ENCODE measurements at regions not wholly inside any gene's neighbourhood (a gene's known extent, or its start where the extent isn't known, plus 50 kb on each side); places are given as distances from the start of the nearest gene placed in this dataset.

DNA sequence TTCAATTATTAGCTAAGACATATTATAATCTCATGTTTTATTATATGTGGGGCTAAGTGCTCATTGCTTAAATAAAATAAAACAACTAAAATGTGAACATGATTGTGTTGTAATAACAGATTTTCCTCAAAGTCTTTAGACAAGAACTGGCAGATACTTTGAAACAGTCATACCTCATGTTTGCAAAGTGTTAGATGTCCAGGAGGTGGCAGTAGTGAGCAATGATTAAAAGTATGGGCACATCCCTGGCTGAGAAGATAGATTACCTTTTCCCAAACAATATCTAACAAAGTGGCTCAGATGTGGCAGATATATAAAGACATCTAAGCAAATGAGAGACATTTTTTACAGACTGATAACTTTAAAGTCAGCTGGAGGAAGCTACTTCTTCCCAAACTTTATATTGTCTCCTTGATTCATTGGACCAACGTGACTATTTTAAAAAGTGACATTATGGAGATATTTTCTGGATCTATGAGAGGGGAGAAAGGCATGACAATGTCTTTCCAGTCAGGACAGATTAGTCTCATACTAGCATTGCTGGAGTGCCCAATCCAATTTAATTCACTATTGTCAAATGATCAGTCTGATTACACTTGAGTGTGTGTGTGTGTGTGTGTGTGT is 269.8 kb downstream of the S1PR1 start:
- Histone ChIP-seq H3K27ac (no peak overlapping the region), H3K9ac (ENCODE audit: insufficient read length) (no peak overlapping the region), H3K4me3 (no peak overlapping the region), H3K9me3 (ENCODE audit: low read depth, low read length) (no peaks in the 10 kb centered on the region), H3K36me3 (ENCODE audit: insufficient read depth, low read length) (no peaks in the 10 kb centered on the region)
- TF ChIP-seq POLR2AphosphoS5 (IDR thresholded peaks at IDR 0.05; ENCODE audit: borderline replicate concordance, low read depth, low read length) (no peak), FOXP2 (optimal IDR thresholded peaks at IDR 0.05; ENCODE audit: control extremely low read depth, extremely low read length, insufficient read depth) (no peak), EZH2 (IDR thresholded peaks at IDR 0.05) (no peak)
- no peak for DNase-seq (ENCODE audit: low read depth, low spot score)

DNA sequence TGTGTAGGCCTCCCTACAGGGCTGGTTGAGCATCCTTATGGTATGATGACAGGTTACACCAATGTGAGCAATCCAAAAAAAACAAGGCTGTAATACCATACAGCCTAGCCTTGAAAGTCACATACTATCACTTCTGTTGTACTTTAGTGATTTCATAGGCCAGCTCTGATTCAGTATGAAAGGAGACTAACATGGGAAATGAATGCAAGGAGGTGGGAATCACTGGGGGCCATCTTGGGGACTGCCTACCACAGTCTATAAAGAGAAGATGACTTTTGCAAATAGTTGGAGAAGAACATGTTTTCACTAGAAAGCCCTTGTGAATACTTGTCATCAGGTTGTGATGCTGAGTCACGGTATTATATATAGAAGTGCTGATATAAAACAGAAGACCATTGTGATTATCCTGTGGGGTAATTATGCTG is 270.7 kb downstream of the S1PR1 start:
- TF ChIP-seq POLR2AphosphoS5 (IDR thresholded peaks at IDR 0.05; ENCODE audit: borderline replicate concordance, low read depth, low read length), result no peak
- TF ChIP-seq EZH2 (IDR thresholded peaks at IDR 0.05), result no peak
- no peak for TF ChIP-seq FOXP2 (optimal IDR thresholded peaks at IDR 0.05; ENCODE audit: control extremely low read depth, extremely low read length, insufficient read depth)
- no peak for DNase-seq (ENCODE audit: low read depth, low spot score)
- H3K9ac ChIP-seq (ENCODE audit: insufficient read length), result no peak overlapping the region
- H3K27ac ChIP-seq, result no peak overlapping the region
- no peaks in the 10 kb centered on the region for H3K36me3 ChIP-seq (ENCODE audit: insufficient read depth, low read length)
- no peak overlapping the region for H3K4me3 ChIP-seq
- no peaks in the 10 kb centered on the region for H3K9me3 ChIP-seq (ENCODE audit: low read depth, low read length)

GRCh38 chr1:101508913-101509312 is 272.1 kb downstream of the S1PR1 start:
- Histone ChIP-seq H3K27ac (no peak overlapping the region), H3K36me3 (ENCODE audit: insufficient read depth, low read length) (no peaks in the 10 kb centered on the region), H3K9ac (ENCODE audit: insufficient read length) (no peak overlapping the region), H3K4me3 (no peak overlapping the region), H3K9me3 (ENCODE audit: low read depth, low read length) (no peaks in the 10 kb centered on the region)
- no peak for DNase-seq (ENCODE audit: low read depth, low spot score)
- TF ChIP-seq EZH2 (IDR thresholded peaks at IDR 0.05) (no peak), POLR2AphosphoS5 (IDR thresholded peaks at IDR 0.05; ENCODE audit: borderline replicate concordance, low read depth, low read length) (no peak), FOXP2 (optimal IDR thresholded peaks at IDR 0.05; ENCODE audit: control extremely low read depth, extremely low read length, insufficient read depth) (no peak)

GRCh38 chr1:101509370-101509769 is 272.6 kb downstream of the S1PR1 start:
- DNase-seq (ENCODE audit: low read depth, low spot score), result no peak
- Histone ChIP-seq H3K27ac (no peak overlapping the region), H3K4me3 (no peak overlapping the region), H3K9ac (ENCODE audit: insufficient read length) (no peak overlapping the region), H3K9me3 (ENCODE audit: low read depth, low read length) (no peaks in the 10 kb centered on the region), H3K36me3 (ENCODE audit: insufficient read depth, low read length) (no peaks in the 10 kb centered on the region)
- TF ChIP-seq POLR2AphosphoS5 (IDR thresholded peaks at IDR 0.05; ENCODE audit: borderline replicate concordance, low read depth, low read length) (no peak), FOXP2 (optimal IDR thresholded peaks at IDR 0.05; ENCODE audit: control extremely low read depth, extremely low read length, insufficient read depth) (no peak), EZH2 (IDR thresholded peaks at IDR 0.05) (no peak)

- Histone ChIP-seq H3K9me3 (ENCODE audit: low read depth, low read length) (no peaks in the 10 kb centered on the region), H3K4me3 (no peak overlapping the region), H3K27ac (no peak overlapping the region), H3K36me3 (ENCODE audit: insufficient read depth, low read length) (no peaks in the 10 kb centered on the region), H3K9ac (ENCODE audit: insufficient read length) (no peak overlapping the region)
- TF ChIP-seq EZH2 (IDR thresholded peaks at IDR 0.05) (no peak), POLR2AphosphoS5 (IDR thresholded peaks at IDR 0.05; ENCODE audit: borderline replicate concordance, low read depth, low read length) (no peak), FOXP2 (optimal IDR thresholded peaks at IDR 0.05; ENCODE audit: control extremely low read depth, extremely low read length, insufficient read depth) (no peak)
- no peak for DNase-seq (ENCODE audit: low read depth, low spot score)
Observed at GRCh38 chr1:101511202-101511891, 274.5 kb downstream of the S1PR1 start.

DNA sequence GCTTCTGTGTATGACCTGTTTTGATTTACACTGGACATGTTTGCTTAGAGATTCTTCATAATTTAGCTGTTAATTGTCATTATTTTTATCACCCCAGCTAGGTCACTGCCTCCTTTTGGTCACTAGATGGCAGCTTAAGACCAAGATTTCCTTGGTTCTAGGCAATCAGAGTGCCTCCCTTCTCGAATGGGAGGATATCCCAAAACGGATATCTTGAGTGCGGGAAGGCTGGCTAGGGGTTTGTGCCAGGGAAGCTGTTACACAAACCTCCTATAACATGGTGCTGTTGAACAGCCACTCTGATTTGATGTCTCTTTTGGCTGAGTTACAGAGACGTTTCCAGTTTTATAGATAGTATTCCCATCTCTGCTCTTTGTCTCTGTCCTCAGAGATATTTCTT is 283.5 kb downstream of the S1PR1 start:
- no peak overlapping the region for H3K27ac ChIP-seq
- no peak for DNase-seq (ENCODE audit: low read depth, low spot score)
- no peak overlapping the region for H3K4me3 ChIP-seq
- TF ChIP-seq FOXP2 (optimal IDR thresholded peaks at IDR 0.05; ENCODE audit: control extremely low read depth, extremely low read length, insufficient read depth), result no peak
- no peak for TF ChIP-seq EZH2 (IDR thresholded peaks at IDR 0.05)
- no peak for TF ChIP-seq POLR2AphosphoS5 (IDR thresholded peaks at IDR 0.05; ENCODE audit: borderline replicate concordance, low read depth, low read length)
- H3K9me3 ChIP-seq (ENCODE audit: low read depth, low read length), result peaks cover 3% of the 10 kb centered on the region; the same call in 1 of the 2 replicates
- no peaks in the 10 kb centered on the region for H3K36me3 ChIP-seq (ENCODE audit: insufficient read depth, low read length)
- no peak overlapping the region for H3K9ac ChIP-seq (ENCODE audit: insufficient read length)

GRCh38 chr1:101522486-101522885 is 285.7 kb downstream of the S1PR1 start:
- no peak for TF ChIP-seq EZH2 (IDR thresholded peaks at IDR 0.05)
- no peak for TF ChIP-seq POLR2AphosphoS5 (IDR thresholded peaks at IDR 0.05; ENCODE audit: borderline replicate concordance, low read depth, low read length)
- TF ChIP-seq FOXP2 (optimal IDR thresholded peaks at IDR 0.05; ENCODE audit: control extremely low read depth, extremely low read length, insufficient read depth), result no peak
- Histone ChIP-seq H3K9me3 (ENCODE audit: low read depth, low read length) (peaks cover 3% of the 10 kb centered on the region; the same call in 1 of the 2 replicates), H3K9ac (ENCODE audit: insufficient read length) (no peak overlapping the region), H3K4me3 (no peak overlapping the region), H3K27ac (no peak overlapping the region), H3K36me3 (ENCODE audit: insufficient read depth, low read length) (no peaks in the 10 kb centered on the region)
- no peak for DNase-seq (ENCODE audit: low read depth, low spot score)

DNA sequence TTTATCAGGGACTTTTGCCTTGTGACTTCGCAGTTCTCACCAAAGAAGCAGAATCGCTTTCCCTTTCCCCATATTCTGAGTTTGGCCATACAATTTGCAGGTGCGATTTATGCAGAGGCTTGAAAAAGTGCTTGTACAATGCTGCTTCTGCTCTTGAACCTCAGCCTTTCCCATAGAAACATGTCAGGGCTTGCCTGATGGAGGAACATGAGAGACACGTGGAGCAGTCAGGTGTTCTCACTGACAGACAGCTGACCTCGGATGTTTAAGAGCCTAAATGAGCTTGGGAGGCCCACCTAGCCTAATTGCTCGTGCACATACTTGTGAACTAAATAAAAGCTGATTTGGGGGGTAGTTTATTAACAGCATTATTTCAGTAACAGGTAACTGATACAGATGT is 290.0 kb downstream of the S1PR1 start:
- no peak for TF ChIP-seq POLR2AphosphoS5 (IDR thresholded peaks at IDR 0.05; ENCODE audit: borderline replicate concordance, low read depth, low read length)
- TF ChIP-seq EZH2 (IDR thresholded peaks at IDR 0.05), result no peak
- TF ChIP-seq FOXP2 (optimal IDR thresholded peaks at IDR 0.05; ENCODE audit: control extremely low read depth, extremely low read length, insufficient read depth), result no peak
- Histone ChIP-seq H3K9me3 (ENCODE audit: low read depth, low read length) (no peaks in the 10 kb centered on the region), H3K4me3 (no peak overlapping the region), H3K27ac (no peak overlapping the region), H3K9ac (ENCODE audit: insufficient read length) (no peak overlapping the region), H3K36me3 (ENCODE audit: insufficient read depth, low read length) (no peaks in the 10 kb centered on the region)
- no peak for DNase-seq (ENCODE audit: low read depth, low spot score)
